ENCODE measurements at regions not wholly inside any gene's neighbourhood (a gene's known extent, or its start where the extent isn't known, plus 50 kb on each side); places are given as distances from the start of the nearest gene placed in this dataset.

DNA sequence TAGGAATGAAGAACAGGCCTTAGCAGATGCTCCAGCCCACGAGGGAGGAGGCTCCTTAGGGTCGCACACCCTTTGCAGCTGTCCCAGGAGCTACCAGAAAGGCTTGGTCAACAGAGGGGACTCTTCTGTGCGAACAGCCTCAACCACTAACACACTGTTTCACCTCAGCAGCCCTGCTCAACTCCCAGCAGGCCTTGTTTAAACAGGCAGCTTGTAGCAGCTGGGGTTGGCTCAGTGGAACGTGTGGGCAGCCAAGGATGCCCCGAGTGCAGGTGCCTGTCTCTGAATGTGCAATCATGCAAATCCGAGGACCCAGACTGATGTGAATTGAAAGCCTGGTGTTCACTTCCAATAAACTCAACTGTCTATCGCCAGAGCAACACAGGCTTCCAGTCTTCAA, 88.7 kb upstream of the CXCR4 start:
- TF ChIP-seq, protein P1, sequence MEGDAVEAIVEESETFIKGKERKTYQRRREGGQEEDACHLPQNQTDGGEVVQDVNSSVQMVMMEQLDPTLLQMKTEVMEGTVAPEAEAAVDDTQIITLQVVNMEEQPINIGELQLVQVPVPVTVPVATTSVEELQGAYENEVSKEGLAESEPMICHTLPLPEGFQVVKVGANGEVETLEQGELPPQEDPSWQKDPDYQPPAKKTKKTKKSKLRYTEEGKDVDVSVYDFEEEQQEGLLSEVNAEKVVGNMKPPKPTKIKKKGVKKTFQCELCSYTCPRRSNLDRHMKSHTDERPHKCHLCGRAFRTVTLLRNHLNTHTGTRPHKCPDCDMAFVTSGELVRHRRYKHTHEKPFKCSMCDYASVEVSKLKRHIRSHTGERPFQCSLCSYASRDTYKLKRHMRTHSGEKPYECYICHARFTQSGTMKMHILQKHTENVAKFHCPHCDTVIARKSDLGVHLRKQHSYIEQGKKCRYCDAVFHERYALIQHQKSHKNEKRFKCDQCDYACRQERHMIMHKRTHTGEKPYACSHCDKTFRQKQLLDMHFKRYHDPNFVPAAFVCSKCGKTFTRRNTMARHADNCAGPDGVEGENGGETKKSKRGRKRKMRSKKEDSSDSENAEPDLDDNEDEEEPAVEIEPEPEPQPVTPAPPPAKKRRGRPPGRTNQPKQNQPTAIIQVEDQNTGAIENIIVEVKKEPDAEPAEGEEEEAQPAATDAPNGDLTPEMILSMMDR (IDR thresholded peaks at IDR 0.05), result no peak
- TF ChIP-seq, protein P2, sequence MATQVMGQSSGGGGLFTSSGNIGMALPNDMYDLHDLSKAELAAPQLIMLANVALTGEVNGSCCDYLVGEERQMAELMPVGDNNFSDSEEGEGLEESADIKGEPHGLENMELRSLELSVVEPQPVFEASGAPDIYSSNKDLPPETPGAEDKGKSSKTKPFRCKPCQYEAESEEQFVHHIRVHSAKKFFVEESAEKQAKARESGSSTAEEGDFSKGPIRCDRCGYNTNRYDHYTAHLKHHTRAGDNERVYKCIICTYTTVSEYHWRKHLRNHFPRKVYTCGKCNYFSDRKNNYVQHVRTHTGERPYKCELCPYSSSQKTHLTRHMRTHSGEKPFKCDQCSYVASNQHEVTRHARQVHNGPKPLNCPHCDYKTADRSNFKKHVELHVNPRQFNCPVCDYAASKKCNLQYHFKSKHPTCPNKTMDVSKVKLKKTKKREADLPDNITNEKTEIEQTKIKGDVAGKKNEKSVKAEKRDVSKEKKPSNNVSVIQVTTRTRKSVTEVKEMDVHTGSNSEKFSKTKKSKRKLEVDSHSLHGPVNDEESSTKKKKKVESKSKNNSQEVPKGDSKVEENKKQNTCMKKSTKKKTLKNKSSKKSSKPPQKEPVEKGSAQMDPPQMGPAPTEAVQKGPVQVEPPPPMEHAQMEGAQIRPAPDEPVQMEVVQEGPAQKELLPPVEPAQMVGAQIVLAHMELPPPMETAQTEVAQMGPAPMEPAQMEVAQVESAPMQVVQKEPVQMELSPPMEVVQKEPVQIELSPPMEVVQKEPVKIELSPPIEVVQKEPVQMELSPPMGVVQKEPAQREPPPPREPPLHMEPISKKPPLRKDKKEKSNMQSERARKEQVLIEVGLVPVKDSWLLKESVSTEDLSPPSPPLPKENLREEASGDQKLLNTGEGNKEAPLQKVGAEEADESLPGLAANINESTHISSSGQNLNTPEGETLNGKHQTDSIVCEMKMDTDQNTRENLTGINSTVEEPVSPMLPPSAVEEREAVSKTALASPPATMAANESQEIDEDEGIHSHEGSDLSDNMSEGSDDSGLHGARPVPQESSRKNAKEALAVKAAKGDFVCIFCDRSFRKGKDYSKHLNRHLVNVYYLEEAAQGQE (IDR thresholded peaks at IDR 0.05; ENCODE audit: insufficient read depth in 1 of 2, low read depth in 2 of 2, low read length in 1 of 2), result no peak
- TF ChIP-seq POLR2AphosphoS5 (IDR thresholded peaks at IDR 0.05; ENCODE audit: low read depth, low read length), result no peak
- TF ChIP-seq SIN3A (IDR thresholded peaks at IDR 0.05; ENCODE audit: borderline replicate concordance, insufficient read depth, low read depth, low read length), result no peak
